SK-N-SH (cell line): ENCODE measurements at regions not wholly inside any gene's neighbourhood (a gene's known extent, or its start where the extent isn't known, plus 50 kb on each side); places are given as distances from the start of the nearest gene placed in this dataset.

Experiments used
- CTCF ChIA-PET: fragments of 300-600, 350-600 bp; formaldehyde crosslinking; extraction: SDS; loops from one replicate; lab custom pipeline; 2021; lab: Yijun Ruan, JAX
- POLR2A ChIA-PET: fragments of 350-600 bp; sonication (Branson Sonifier 250); formaldehyde crosslinking; extraction: SDS; loops from one replicate; lab custom pipeline; 2020; ENCODE audit warnings: antibody characterized with exemption, inconsistent platforms; lab: Yijun Ruan, JAX
- DNase-seq: peaks from one replicate; pipeline ENCODE4 v3.0.0; 2012
- H2AFZ ChIP-seq: fragments of 200-600 bp; sonication (generic); 2 replicates; pipeline ENCODE4 v1.8.1; 2016; ENCODE audit warnings: antibody characterized with exemption, mild to moderate bottlenecking, low read depth
- H3F3A ChIP-seq: fragments of 200-600 bp; sonication (generic); replicated peaks from 2 replicates; pipeline ENCODE3; 2016; ENCODE audit warnings: antibody characterized with exemption, mild to moderate bottlenecking; ENCODE audit not compliant: insufficient read depth
- H3K27ac ChIP-seq, 2 experiments: fragments of 200-500 bp in 1 of 2; fragments of 200-600 bp in 1 of 2; sonication (Bioruptor generic) in 1 of 2; sonication (generic), shearing (Covaris generic) in 1 of 2; 2 replicates each; pipeline versions ENCODE4 v1.5.1 to v1.6.1; 2014 to 2016; ENCODE audit warnings: low read depth in 2 of 2, inconsistent platforms in 1 of 2, low read length in 1 of 2, mild to moderate bottlenecking in 1 of 2, mixed read lengths in 1 of 2
- H3K27me3 ChIP-seq: fragments of 200-600 bp; sonication (generic), shearing (Covaris generic); 2 replicates; pipeline ENCODE4 v1.6.1; 2016; ENCODE audit warnings: mixed run types; ENCODE audit not compliant: insufficient read depth
- H3K36me3 ChIP-seq, 2 experiments: fragments of 200-500 bp in 1 of 2; fragments of 200-600 bp in 1 of 2; sonication (Bioruptor generic) in 1 of 2; sonication (generic) in 1 of 2; replicated peaks in 1 of 2; 2 replicates each; pipeline versions ENCODE3 to v1.5.1; 2014 to 2016; ENCODE audit warnings: low read length in 1 of 2, mild to moderate bottlenecking in 1 of 2; ENCODE audit not compliant: insufficient read depth in 2 of 2, control insufficient read depth in 1 of 2
- H3K4me1 ChIP-seq, 2 experiments: fragments of 200-500 bp in 1 of 2; fragments of 200-600 bp in 1 of 2; sonication (Bioruptor generic) in 1 of 2; sonication (generic), shearing (Covaris generic) in 1 of 2; 2 replicates each; pipeline versions ENCODE4 v1.5.1 to v1.6.1; 2014 to 2016; ENCODE audit warnings: low read depth in 1 of 2, low read length in 1 of 2, mixed run types in 1 of 2; ENCODE audit not compliant: insufficient read depth in 2 of 2, control insufficient read depth in 1 of 2
- H3K4me2 ChIP-seq: fragments of 200-600 bp; sonication (generic), shearing (Covaris generic); 2 replicates; pipeline ENCODE4 v1.6.1; 2017; ENCODE audit warnings: mixed run types
- H3K4me3 ChIP-seq, 2 experiments: fragments of 200-500 bp in 1 of 2; fragments of 200-600 bp in 1 of 2; sonication (Bioruptor generic) in 1 of 2; sonication (generic), shearing (Covaris generic) in 1 of 2; 2 replicates each; pipeline versions ENCODE4 v1.5.1 to v1.8.1; 2014 to 2016; ENCODE audit warnings: low read depth in 2 of 2, inconsistent platforms in 1 of 2, low read length in 1 of 2, mild to moderate bottlenecking in 1 of 2, mixed read lengths in 1 of 2, moderate library complexity in 1 of 2
- H3K79me2 ChIP-seq: fragments of 200-600 bp; sonication (generic); 2 replicates; pipeline ENCODE4 v1.8.1; 2017; ENCODE audit warnings: mild to moderate bottlenecking; ENCODE audit not compliant: insufficient read depth
- H3K9ac ChIP-seq: fragments of 200-600 bp; sonication (generic); 2 replicates; pipeline ENCODE4 v1.6.1; 2017; ENCODE audit warnings: mixed run types
- H3K9me2 ChIP-seq: fragments of 200-600 bp; sonication (generic); 2 replicates; pipeline ENCODE4 v1.6.1; 2017; ENCODE audit warnings: mixed run types
- H3K9me3 ChIP-seq: fragments of 200-600 bp; sonication (generic); 2 replicates; pipeline ENCODE4 v1.6.1; 2017; ENCODE audit warnings: mixed run types, mild to moderate bottlenecking, moderate library complexity
- H4K20me1 ChIP-seq: fragments of 200-600 bp; sonication (generic); 2 replicates; pipeline ENCODE4 v1.6.1; 2017; ENCODE audit warnings: mild to moderate bottlenecking, mixed run types; ENCODE audit not compliant: insufficient read depth
- EP300 ChIP-seq, 2 experiments: IDR thresholded peaks; 2 replicates each; pipeline versions ENCODE4 v1.4.0 to v1.6.1; 2012; ENCODE audit warnings: borderline replicate concordance in 1 of 2, low read depth in 1 of 2, low read length in 1 of 2
- EZH2phosphoT487 ChIP-seq: fragments of 200-600 bp; sonication (generic); IDR thresholded peaks from 2 replicates; pipeline ENCODE4 v1.6.1; 2017; ENCODE audit warnings: low read depth, mixed run types, mild to moderate bottlenecking, antibody characterized with exemption, moderate library complexity, borderline replicate concordance
- GATA2 ChIP-seq: sonication (generic); formaldehyde crosslinking; IDR thresholded peaks from 2 replicates; pipeline ENCODE4 v1.5.0; 2020; ENCODE audit warnings: mild to moderate bottlenecking, missing genetic modification reagents
- RAD21 ChIP-seq: IDR thresholded peaks from 2 replicates; pipeline ENCODE4 v1.6.1; 2012; ENCODE audit warnings: mild to moderate bottlenecking, low read length
- RCOR1 ChIP-seq: fragments of 150-350 bp; IDR thresholded peaks from 2 replicates; pipeline ENCODE4 v1.6.1; 2017; ENCODE audit warnings: antibody characterized with exemption, low read length
- SIN3A ChIP-seq: IDR thresholded peaks from 2 replicates; pipeline ENCODE4 v1.6.1; 2012; ENCODE audit warnings: low read depth, mild to moderate bottlenecking, low read length, moderate library complexity, borderline replicate concordance
- TCF12 ChIP-seq: IDR thresholded peaks from 2 replicates; pipeline ENCODE4 v1.4.0; 2012
- TEAD4 ChIP-seq: IDR thresholded peaks from 2 replicates; pipeline ENCODE4 v1.4.0; 2012; ENCODE audit warnings: mild to moderate bottlenecking, borderline replicate concordance; ENCODE audit not compliant: insufficient read depth
- YY1 ChIP-seq: IDR thresholded peaks from 2 replicates; pipeline ENCODE4 v1.4.0; 2012; ENCODE audit warnings: low read depth, mild to moderate bottlenecking
- WGBS: methylation state at CpG from one replicate; pipeline ENCODE4 v1.1.6; 2017; ENCODE audit warnings: low lambda C conversion rate; 5-methylcytosine and 5-hydroxymethylcytosine counted together
- TF ChIP-seq, protein P1 (sequence below): fragments of 200-600 bp; sonication (generic); IDR thresholded peaks from 2 replicates; pipeline ENCODE4 v1.6.1; 2017; ENCODE audit warnings: antibody characterized with exemption, mild to moderate bottlenecking, moderate library complexity
- TF ChIP-seq, protein P2 (sequence below): IDR thresholded peaks from 2 replicates; pipeline ENCODE4 v1.4.0; 2012; ENCODE audit warnings: low read depth, borderline replicate concordance
- TF ChIP-seq, protein P3 (sequence below): fragments of 150-350 bp; IDR thresholded peaks from 2 replicates; pipeline ENCODE4 v1.6.1; 2017; ENCODE audit warnings: antibody characterized with exemption, low read length, low read depth, borderline replicate concordance
- TF ChIP-seq, protein P4 (sequence below): IDR thresholded peaks from 2 replicates; pipeline ENCODE4 v1.4.0; 2012; ENCODE audit warnings: low read depth
- TF ChIP-seq, protein P5 (sequence below): IDR thresholded peaks from 2 replicates; pipeline ENCODE4 v1.4.0; 2012; ENCODE audit warnings: low read depth, borderline replicate concordance
- TF ChIP-seq, protein P6 (sequence below): fragments of 150-350 bp; IDR thresholded peaks from 2 replicates; pipeline ENCODE4 v1.6.1; 2016; ENCODE audit warnings: mild to moderate bottlenecking, low read depth, low read length

DNA sequence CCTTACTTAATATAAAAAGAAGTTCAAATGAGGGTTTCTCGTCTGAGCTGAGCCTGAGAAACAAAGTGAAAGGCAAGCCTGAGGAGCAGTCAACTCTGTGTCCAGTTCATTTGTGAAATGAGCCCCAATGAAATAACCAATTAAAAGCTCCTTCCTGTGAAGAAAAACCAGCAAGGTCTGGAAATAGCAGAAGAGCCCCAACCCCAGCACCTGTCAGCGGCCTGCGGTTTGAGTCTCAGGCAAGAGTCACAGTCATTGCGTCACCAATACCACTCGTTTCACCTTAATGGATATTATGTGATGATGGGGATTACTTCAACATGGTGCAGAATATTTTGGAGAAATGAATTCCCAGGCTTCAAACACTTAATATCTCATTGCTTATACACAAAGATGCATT, 211.3 kb upstream of the DPP6 start:
- ChIA-PET POLR2A (no interaction called here), CTCF (no interaction called here)
- Histone ChIP-seq H3K9me3 (peaks cover 19% of the 10 kb centered on the region), H3K4me3 (no peak overlapping the region), H3K4me1 (peaks cover 0 to 2% of the 10 kb centered on the region in 2 experiments; a peak in 2 of 4 replicates), H3K9ac (no peak overlapping the region), H3F3A (no peaks in the 10 kb centered on the region), H2AFZ (no peak overlapping the region), H3K79me2 (no peaks in the 10 kb centered on the region), H3K9me2 (no peaks in the 10 kb centered on the region), H3K4me2 (no peak overlapping the region), H3K27me3 (no peaks in the 10 kb centered on the region), H4K20me1 (no peaks in the 10 kb centered on the region), H3K27ac (no peak overlapping the region), H3K36me3 (no peaks in the 10 kb centered on the region)
- DNase-seq = no peak
- TF ChIP-seq, protein P1, sequence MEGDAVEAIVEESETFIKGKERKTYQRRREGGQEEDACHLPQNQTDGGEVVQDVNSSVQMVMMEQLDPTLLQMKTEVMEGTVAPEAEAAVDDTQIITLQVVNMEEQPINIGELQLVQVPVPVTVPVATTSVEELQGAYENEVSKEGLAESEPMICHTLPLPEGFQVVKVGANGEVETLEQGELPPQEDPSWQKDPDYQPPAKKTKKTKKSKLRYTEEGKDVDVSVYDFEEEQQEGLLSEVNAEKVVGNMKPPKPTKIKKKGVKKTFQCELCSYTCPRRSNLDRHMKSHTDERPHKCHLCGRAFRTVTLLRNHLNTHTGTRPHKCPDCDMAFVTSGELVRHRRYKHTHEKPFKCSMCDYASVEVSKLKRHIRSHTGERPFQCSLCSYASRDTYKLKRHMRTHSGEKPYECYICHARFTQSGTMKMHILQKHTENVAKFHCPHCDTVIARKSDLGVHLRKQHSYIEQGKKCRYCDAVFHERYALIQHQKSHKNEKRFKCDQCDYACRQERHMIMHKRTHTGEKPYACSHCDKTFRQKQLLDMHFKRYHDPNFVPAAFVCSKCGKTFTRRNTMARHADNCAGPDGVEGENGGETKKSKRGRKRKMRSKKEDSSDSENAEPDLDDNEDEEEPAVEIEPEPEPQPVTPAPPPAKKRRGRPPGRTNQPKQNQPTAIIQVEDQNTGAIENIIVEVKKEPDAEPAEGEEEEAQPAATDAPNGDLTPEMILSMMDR = no peak
- TF ChIP-seq, protein P2, sequence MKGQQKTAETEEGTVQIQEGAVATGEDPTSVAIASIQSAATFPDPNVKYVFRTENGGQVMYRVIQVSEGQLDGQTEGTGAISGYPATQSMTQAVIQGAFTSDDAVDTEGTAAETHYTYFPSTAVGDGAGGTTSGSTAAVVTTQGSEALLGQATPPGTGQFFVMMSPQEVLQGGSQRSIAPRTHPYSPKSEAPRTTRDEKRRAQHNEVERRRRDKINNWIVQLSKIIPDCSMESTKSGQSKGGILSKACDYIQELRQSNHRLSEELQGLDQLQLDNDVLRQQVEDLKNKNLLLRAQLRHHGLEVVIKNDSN = no peak
- TF ChIP-seq, protein P3, sequence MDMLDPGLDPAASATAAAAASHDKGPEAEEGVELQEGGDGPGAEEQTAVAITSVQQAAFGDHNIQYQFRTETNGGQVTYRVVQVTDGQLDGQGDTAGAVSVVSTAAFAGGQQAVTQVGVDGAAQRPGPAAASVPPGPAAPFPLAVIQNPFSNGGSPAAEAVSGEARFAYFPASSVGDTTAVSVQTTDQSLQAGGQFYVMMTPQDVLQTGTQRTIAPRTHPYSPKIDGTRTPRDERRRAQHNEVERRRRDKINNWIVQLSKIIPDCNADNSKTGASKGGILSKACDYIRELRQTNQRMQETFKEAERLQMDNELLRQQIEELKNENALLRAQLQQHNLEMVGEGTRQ = no peak
- TF ChIP-seq EP300 (IDR thresholded peaks at IDR 0.05; ENCODE audit: borderline replicate concordance in 1 of 2, low read depth in 1 of 2, low read length in 1 of 2) (no peak), RCOR1 (no peak), SIN3A (no peak), GATA2 (no peak), RAD21 (no peak), YY1 (no peak), TCF12 (no peak), EZH2phosphoT487 (no peak), TEAD4 (no peak)
- TF ChIP-seq, protein P4, sequence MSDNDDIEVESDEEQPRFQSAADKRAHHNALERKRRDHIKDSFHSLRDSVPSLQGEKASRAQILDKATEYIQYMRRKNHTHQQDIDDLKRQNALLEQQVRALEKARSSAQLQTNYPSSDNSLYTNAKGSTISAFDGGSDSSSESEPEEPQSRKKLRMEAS = no peak
- TF ChIP-seq, protein P5, sequence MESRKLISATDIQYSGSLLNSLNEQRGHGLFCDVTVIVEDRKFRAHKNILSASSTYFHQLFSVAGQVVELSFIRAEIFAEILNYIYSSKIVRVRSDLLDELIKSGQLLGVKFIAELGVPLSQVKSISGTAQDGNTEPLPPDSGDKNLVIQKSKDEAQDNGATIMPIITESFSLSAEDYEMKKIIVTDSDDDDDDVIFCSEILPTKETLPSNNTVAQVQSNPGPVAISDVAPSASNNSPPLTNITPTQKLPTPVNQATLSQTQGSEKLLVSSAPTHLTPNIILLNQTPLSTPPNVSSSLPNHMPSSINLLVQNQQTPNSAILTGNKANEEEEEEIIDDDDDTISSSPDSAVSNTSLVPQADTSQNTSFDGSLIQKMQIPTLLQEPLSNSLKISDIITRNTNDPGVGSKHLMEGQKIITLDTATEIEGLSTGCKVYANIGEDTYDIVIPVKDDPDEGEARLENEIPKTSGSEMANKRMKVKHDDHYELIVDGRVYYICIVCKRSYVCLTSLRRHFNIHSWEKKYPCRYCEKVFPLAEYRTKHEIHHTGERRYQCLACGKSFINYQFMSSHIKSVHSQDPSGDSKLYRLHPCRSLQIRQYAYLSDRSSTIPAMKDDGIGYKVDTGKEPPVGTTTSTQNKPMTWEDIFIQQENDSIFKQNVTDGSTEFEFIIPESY = no peak
- TF ChIP-seq, protein P6, sequence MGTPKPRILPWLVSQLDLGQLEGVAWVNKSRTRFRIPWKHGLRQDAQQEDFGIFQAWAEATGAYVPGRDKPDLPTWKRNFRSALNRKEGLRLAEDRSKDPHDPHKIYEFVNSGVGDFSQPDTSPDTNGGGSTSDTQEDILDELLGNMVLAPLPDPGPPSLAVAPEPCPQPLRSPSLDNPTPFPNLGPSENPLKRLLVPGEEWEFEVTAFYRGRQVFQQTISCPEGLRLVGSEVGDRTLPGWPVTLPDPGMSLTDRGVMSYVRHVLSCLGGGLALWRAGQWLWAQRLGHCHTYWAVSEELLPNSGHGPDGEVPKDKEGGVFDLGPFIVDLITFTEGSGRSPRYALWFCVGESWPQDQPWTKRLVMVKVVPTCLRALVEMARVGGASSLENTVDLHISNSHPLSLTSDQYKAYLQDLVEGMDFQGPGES = no peak
- WGBS = 23% methylated on average over 5 of the region's 5 CpGs
